HepG2 (cell line): ENCODE measurements at regions not wholly inside any gene's neighbourhood (a gene's known extent, or its start where the extent isn't known, plus 50 kb on each side); places are given as distances from the start of the nearest gene placed in this dataset.

ENCODE experiments used
- ATAC-seq: fragments of 200-7000 bp; cut with Tn5 transposase; 3 replicates; pipeline ENCODE4 v1.9.1; 2020; ENCODE audit warnings: mild to moderate bottlenecking, moderate library complexity
- BruUV-seq: library from RNA; stranded (reverse); fragments of 400-500 nt; replicated peaks from 2 replicates; lab custom pipeline; 2021; lab: Mats Ljungman, UMichigan
- CTCF ChIA-PET: fragments of 300-600 bp; formaldehyde crosslinking; extraction: SDS; loops from one replicate; lab custom pipeline; 2021; ENCODE audit warnings: low total read pairs, inconsistent platforms, low intra/inter-chr PET ratio; lab: Yijun Ruan, JAX
- POLR2A ChIA-PET: fragments of 350-600 bp; sonication (Branson Sonifier 250); formaldehyde crosslinking; loops from one replicate; lab custom pipeline; 2020; ENCODE audit warnings: antibody characterized with exemption, inconsistent platforms; lab: Yijun Ruan, JAX
- DNase-seq: peaks from one replicate; pipeline ENCODE4 v3.0.0-alpha.2; 2015; ENCODE audit warnings: low spot score
- FAIRE-seq: peaks from 3 replicates; lab custom pipeline; 2011; peaks lifted over from hg19 to GRCh38; lab: Jason Lieb, UNC
- H2AFZ ChIP-seq: one replicate; pipeline ENCODE4 v1.6.1; 2011; ENCODE audit warnings: low read length, inconsistent platforms
- H3K27ac ChIP-seq: fragments of 300-600 bp; 3 replicates; pipeline ENCODE4 v1.8.0; 2011; ENCODE audit warnings: mixed run types, mild to moderate bottlenecking, mixed read lengths, low read length, inconsistent platforms; ENCODE audit not compliant: insufficient read depth; ENCODE audit errors: extremely low read length
- H3K27me3 ChIP-seq, 2 experiments: fragments of 200-600 bp in 1 of 2; 2 replicates in 1 of 2; 3 replicates in 1 of 2; pipeline versions ENCODE4 v1.6.0 to v1.8.0; 2011; ENCODE audit warnings: low read length in 2 of 2, mild to moderate bottlenecking in 2 of 2, moderate library complexity in 2 of 2, inconsistent platforms in 1 of 2; ENCODE audit not compliant: insufficient read depth in 2 of 2, control insufficient read depth in 1 of 2
- H3K36me3 ChIP-seq, 2 experiments: fragments of 200-600 bp in 1 of 2; replicated peaks in 1 of 2; 2 replicates in 1 of 2; 3 replicates in 1 of 2; pipeline versions ENCODE4 v1.5.1 to v1.8.0; 2011; ENCODE audit warnings: low read length in 2 of 2, inconsistent platforms in 1 of 2; ENCODE audit not compliant: insufficient read depth in 2 of 2, control insufficient read depth in 1 of 2
- H3K4me1 ChIP-seq: 2 replicates; pipeline ENCODE4 v1.5.1; 2012; ENCODE audit warnings: low read length, inconsistent platforms; ENCODE audit not compliant: insufficient read depth
- H3K4me2 ChIP-seq: 2 replicates; pipeline ENCODE4 v1.6.0; 2011; ENCODE audit warnings: low read depth, low read length, inconsistent platforms
- H3K4me3 ChIP-seq, 3 experiments: fragments of 200-600 bp in 1 of 3; sonication (generic), shearing (Covaris generic) in 1 of 3; replicated peaks in 1 of 3; 2 replicates each; pipeline ENCODE4 v1.5.1; 2011 to 2016; ENCODE audit warnings: low read length in 3 of 3, inconsistent platforms in 2 of 3, low read depth in 2 of 3, mild to moderate bottlenecking in 2 of 3, control low read depth in 1 of 3, mixed read lengths in 1 of 3; ENCODE audit not compliant: insufficient read depth in 1 of 3
- H3K79me2 ChIP-seq: one replicate; pipeline ENCODE4 v1.6.1; 2011; ENCODE audit warnings: low read length, inconsistent platforms; ENCODE audit not compliant: insufficient read depth
- H3K9ac ChIP-seq: 2 replicates; pipeline ENCODE4 v1.6.0; 2011; ENCODE audit warnings: mild to moderate bottlenecking, low read depth, low read length, inconsistent platforms; ENCODE audit not compliant: insufficient read depth
- H3K9me3 ChIP-seq: 2 replicates; pipeline ENCODE4 v1.5.1; 2012; ENCODE audit warnings: mild to moderate bottlenecking, low read length
- H4K20me1 ChIP-seq: 2 replicates; pipeline ENCODE4 v1.6.0; 2011; ENCODE audit warnings: inconsistent platforms, mild to moderate bottlenecking, low read length, moderate library complexity; ENCODE audit not compliant: insufficient read depth
- ATF3 ChIP-seq: sonication (generic); formaldehyde crosslinking; IDR thresholded peaks from 2 replicates; pipeline ENCODE4 v1.4.0; 2020; ENCODE audit warnings: missing genetic modification reagents
- CHD4 ChIP-seq: fragments of 200-600 bp; sonication (generic); IDR thresholded peaks from 2 replicates; pipeline ENCODE4 v1.7.0; 2017; ENCODE audit warnings: mild to moderate bottlenecking, low read length, borderline replicate concordance
- FOXJ3 ChIP-seq: sonication (generic); formaldehyde crosslinking; IDR thresholded peaks from 2 replicates; pipeline ENCODE4 v1.4.0; 2020; ENCODE audit warnings: missing genetic modification reagents, mild to moderate bottlenecking, borderline replicate concordance
- HDAC1 ChIP-seq: sonication (generic); formaldehyde crosslinking; IDR thresholded peaks from 2 replicates; pipeline ENCODE4 v1.5.1; 2020; ENCODE audit warnings: mild to moderate bottlenecking, missing genetic modification reagents
- MTF2 ChIP-seq: sonication (generic); formaldehyde crosslinking; IDR thresholded peaks from 2 replicates; pipeline ENCODE4 v1.5.0; 2020; ENCODE audit warnings: missing genetic modification reagents, borderline replicate concordance
- MYNN ChIP-seq: sonication (generic); formaldehyde crosslinking; IDR thresholded peaks from 2 replicates; pipeline ENCODE4 v1.4.0; 2020; ENCODE audit warnings: mild to moderate bottlenecking, low read depth, missing genetic modification reagents
- PLSCR1 ChIP-seq: sonication (generic); formaldehyde crosslinking; IDR thresholded peaks from 2 replicates; pipeline ENCODE4 v1.5.0; 2020; ENCODE audit warnings: missing genetic modification reagents, mild to moderate bottlenecking, borderline replicate concordance
- ZNF18 ChIP-seq: sonication (generic); formaldehyde crosslinking; IDR thresholded peaks from 2 replicates; pipeline ENCODE4 v1.8.0; 2022; ENCODE audit warnings: mild to moderate bottlenecking, missing genetic modification reagents; ENCODE audit not compliant: insufficient replicate concordance
- ZNF280B ChIP-seq: sonication (generic); formaldehyde crosslinking; IDR thresholded peaks from 2 replicates; pipeline ENCODE4 v1.5.0; 2020; ENCODE audit warnings: missing genetic modification reagents, mild to moderate bottlenecking, borderline replicate concordance
- ZNF460 ChIP-seq: sonication (generic); formaldehyde crosslinking; IDR thresholded peaks from 2 replicates; pipeline ENCODE4 v1.5.1; 2020; ENCODE audit warnings: missing genetic modification reagents, mild to moderate bottlenecking, borderline replicate concordance
- ZSCAN31 ChIP-seq: sonication (generic); formaldehyde crosslinking; IDR thresholded peaks from 2 replicates; pipeline ENCODE4 v1.5.0; 2020; ENCODE audit warnings: low read depth, mild to moderate bottlenecking, missing genetic modification reagents
- WGBS: methylation state at CpG from one replicate; pipeline ENCODE4 v1.1.6; 2017; ENCODE audit warnings: low lambda C conversion rate; 5-methylcytosine and 5-hydroxymethylcytosine counted together
- in situ Hi-C: cut with HindIII; loops from 2 replicates; pipeline ENCODE4 v1.10.0; 2017; ENCODE audit warnings: low pct_unique_long_range_greater_than_20kb; ENCODE audit not compliant: extremely low pct_ligation_motif_present
- intact Hi-C: fragments of 100-400 bp; cut with micrococcal nuclease; formaldehyde crosslinking; loops from one replicate; pipeline ENCODE4 v1.10.0; 2022; ENCODE audit not compliant: unreplicated experiment

GRCh38 chr4:14864365-14865030 is 137.8 kb upstream of the CPEB2 start (continued):
- TF ChIP-seq ZNF18 (CRISPR knock-in tag) (no peak), MYNN (CRISPR knock-in tag) (no peak), ATF3 (CRISPR knock-in tag) (no peak)
- TF ChIP-seq, all 625 proteins: peak for 0

- H3K9ac ChIP-seq, result no peak overlapping the region
- 35% methylated on average over 5 of the region's 5 CpGs for WGBS
- no peak overlapping the region for H3K27ac ChIP-seq
- no peak for ATAC-seq
- TF ChIP-seq ZNF280B (CRISPR knock-in tag) (no peak), HDAC1 (CRISPR knock-in tag) (no peak), ZSCAN31 (CRISPR knock-in tag) (no peak), CHD4 (no peak), MTF2 (CRISPR knock-in tag) (no peak), PLSCR1 (CRISPR knock-in tag) (no peak), FOXJ3 (no peak), ZNF460 (no peak)
- TF ChIP-seq, all 625 proteins: peak for 0
- no peak overlapping the region for H3K4me3 ChIP-seq
- in situ Hi-C loops (no loop called here), intact Hi-C loops (loop anchor here (5.0 kb wide), 1 partner anchor 873 kb away; no protein-coding TSS in a partner anchor)
- no peaks in the 10 kb centered on the region for H3K36me3 ChIP-seq
- peaks cover 19% of the 10 kb centered on the region for H3K4me1 ChIP-seq
- FAIRE-seq (no peak), DNase-seq (no peak)
- no peaks in the 10 kb centered on the region for H3K9me3 ChIP-seq
- H2AFZ ChIP-seq, result no peak overlapping the region
- no peaks in the 10 kb centered on the region for H4K20me1 ChIP-seq
- CTCF ChIA-PET, result no interaction called here
- no TSS peak for BruUV-seq
- POLR2A ChIA-PET, result no interaction called here
- H3K79me2 ChIP-seq, result no peaks in the 10 kb centered on the region
- H3K27me3 ChIP-seq, result no peaks in the 10 kb centered on the region
- no peak overlapping the region for H3K4me2 ChIP-seq
These were observed 137.3 kb upstream of the CPEB2 start for GRCh38 chr4:14865031-14865366.
